ENCODE measurements at regions not wholly inside any gene's neighbourhood (a gene's known extent, or its start where the extent isn't known, plus 50 kb on each side); places are given as distances from the start of the nearest gene placed in this dataset.

- no peak for DNase-seq
These were observed 365.4 kb upstream of the TNRC6C start for GRCh38 chr17:77593081-77593480.

- DNase-seq = peak in 1 of 2 experiments; percentile 5
These were observed 363.9 kb upstream of the TNRC6C start for GRCh38 chr17:77594416-77595209.

- DNase-seq = no peak
These were observed 361.7 kb upstream of the TNRC6C start for GRCh38 chr17:77596491-77597417.

GRCh38 chr17:77597418-77598240 is 360.9 kb upstream of the TNRC6C start:
- DNase-seq = no peak

GRCh38 chr17:77598241-77598620 is 360.3 kb upstream of the TNRC6C start:
- DNase-seq = no peak

GRCh38 chr17:77599699-77600098 is 358.8 kb upstream of the TNRC6C start:
- no peak for DNase-seq

- DNase-seq = no peak
These were observed 358.2 kb upstream of the TNRC6C start for GRCh38 chr17:77600346-77600745.

- DNase-seq = no peak
These were observed 357.2 kb upstream of the TNRC6C start for GRCh38 chr17:77601054-77601979.

GRCh38 chr17:77602062-77602746 is 356.3 kb upstream of the TNRC6C start:
- DNase-seq = no peak

- no peak for DNase-seq
These were observed 355.4 kb upstream of the TNRC6C start for GRCh38 chr17:77602883-77603640.

GRCh38 chr17:77604301-77604972 is 354.1 kb upstream of the TNRC6C start:
- DNase-seq = no peak

- DNase-seq = no peak
These were observed 353.6 kb upstream of the TNRC6C start for GRCh38 chr17:77604973-77605313.

GRCh38 chr17:77606146-77606864 is 352.2 kb upstream of the TNRC6C start:
- DNase-seq = no peak

GRCh38 chr17:77606865-77607210 is 351.7 kb upstream of the TNRC6C start:
- DNase-seq = no peak

- DNase-seq = no peak
These were observed 350.9 kb upstream of the TNRC6C start for GRCh38 chr17:77607606-77608005.

GRCh38 chr17:77608431-77608830 is 350.1 kb upstream of the TNRC6C start:
- DNase-seq = no peak

GRCh38 chr17:77609553-77610517 is 348.7 kb upstream of the TNRC6C start:
- DNase-seq = no peak

GRCh38 chr17:77610518-77610893 is 348.0 kb upstream of the TNRC6C start:
- DNase-seq = no peak
